HepG2 (cell line): ENCODE measurements at regions not wholly inside any gene's neighbourhood (a gene's known extent, or its start where the extent isn't known, plus 50 kb on each side); places are given as distances from the start of the nearest gene placed in this dataset.

ENCODE experiments used
- GTF2F1 ChIP-seq: fragments of 150-350 bp; IDR thresholded peaks from 2 replicates; pipeline ENCODE4 v1.6.1; 2014; ENCODE audit warnings: low read length
- NFRKB ChIP-seq: fragments of 450-650 bp; IDR thresholded peaks from 2 replicates; pipeline ENCODE4 v1.6.1; 2017
- ZNF850 ChIP-seq: sonication (generic); formaldehyde crosslinking; conservative IDR thresholded peaks from 2 replicates; pipeline ENCODE4 v1.9.0; 2021; ENCODE audit warnings: mild to moderate bottlenecking, missing genetic modification reagents

DNA sequence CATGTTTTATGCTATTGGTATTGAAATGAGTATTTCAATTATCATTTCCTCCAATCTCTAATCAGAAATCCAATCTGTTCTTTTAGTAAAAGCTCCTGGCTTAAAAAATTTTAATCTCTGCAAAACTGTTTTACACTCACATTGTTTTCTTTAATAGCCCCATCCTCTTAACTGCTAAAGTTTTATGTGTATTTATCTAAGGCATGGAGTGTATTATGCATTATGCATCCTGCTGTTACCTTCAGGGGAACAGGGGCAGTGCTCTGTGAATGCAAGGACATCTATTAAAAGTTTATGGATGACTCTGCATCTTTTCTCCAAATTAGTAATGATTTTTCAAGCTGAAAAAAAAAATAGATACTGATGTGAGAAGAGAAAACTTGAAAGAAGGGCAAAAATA lies 1261.6 kb upstream of the NXPH2 start:
- no peak for TF ChIP-seq ZNF850
- no peak for TF ChIP-seq NFRKB
- TF ChIP-seq GTF2F1: no peak
